Cardiac fibroblast (primary cell): ENCODE measurements at regions not wholly inside any gene's neighbourhood (a gene's known extent, or its start where the extent isn't known, plus 50 kb on each side); places are given as distances from the start of the nearest gene placed in this dataset.

Experiments used
- DNase-seq, 2 donors: peaks; one replicate each; pipeline versions ENCODE4 v3.0.0 to v3.0.0-alpha.2; 2010; ENCODE audit warnings: low read depth in 2 of 2
- H3K4me3 ChIP-seq, 2 donors: replicated peaks in 1 of 2; 1 replicate in 1 of 2; 2 replicates in 1 of 2; pipeline ENCODE4 v1.5.1; 2011; ENCODE audit warnings: low read depth in 2 of 2, low read length in 2 of 2, mild to moderate bottlenecking in 2 of 2, moderate library complexity in 1 of 2
- CTCF ChIP-seq: IDR thresholded peaks from one replicate; pipeline ENCODE4 v1.5.1; 2011; ENCODE audit warnings: low read depth, mild to moderate bottlenecking, low read length, inconsistent platforms

GRCh38 chr16:18047761-18048160 is 288.8 kb downstream of the NPIPA8 start:
- DNase-seq: no peak
- no peak overlapping the region for H3K4me3 ChIP-seq
- TF ChIP-seq CTCF: no peak

GRCh38 chr16:18045356-18045755 is 291.2 kb downstream of the NPIPA8 start:
- no peak for TF ChIP-seq CTCF
- H3K4me3 ChIP-seq: no peak overlapping the region
- no peak for DNase-seq

GRCh38 chr16:18041864-18042834 is 294.4 kb downstream of the NPIPA8 start:
- no peak overlapping the region for H3K4me3 ChIP-seq
- no peak for TF ChIP-seq CTCF
- DNase-seq: no peak

- no peak for DNase-seq
- TF ChIP-seq CTCF: no peak
- H3K4me3 ChIP-seq: no peak overlapping the region
These were observed 296.6 kb downstream of the NPIPA8 start for GRCh38 chr16:18039931-18040330.

GRCh38 chr16:18037051-18037450 is 299.5 kb downstream of the NPIPA8 start:
- no peak for TF ChIP-seq CTCF
- DNase-seq: no peak
- no peak overlapping the region for H3K4me3 ChIP-seq

GRCh38 chr16:18024611-18025010 is 311.9 kb downstream of the NPIPA8 start:
- no peak overlapping the region for H3K4me3 ChIP-seq
- TF ChIP-seq CTCF: no peak
- no peak for DNase-seq
